GM21529 (cell line): ENCODE measurements at regions not wholly inside any gene's neighbourhood (a gene's known extent, or its start where the extent isn't known, plus 50 kb on each side); places are given as distances from the start of the nearest gene placed in this dataset.
"Not testable (repeated sequence)": the region's sequence is repeated elsewhere in the genome, so short reads cannot be mapped to it uniquely, and the experiment has no call there.

Source experiments
- ATAC-seq: cut with Tn5 transposase; IDR thresholded peaks from one replicate; pipeline ENCODE4 v1.9.1; 2021; ENCODE audit not compliant: unreplicated experiment

DNA sequence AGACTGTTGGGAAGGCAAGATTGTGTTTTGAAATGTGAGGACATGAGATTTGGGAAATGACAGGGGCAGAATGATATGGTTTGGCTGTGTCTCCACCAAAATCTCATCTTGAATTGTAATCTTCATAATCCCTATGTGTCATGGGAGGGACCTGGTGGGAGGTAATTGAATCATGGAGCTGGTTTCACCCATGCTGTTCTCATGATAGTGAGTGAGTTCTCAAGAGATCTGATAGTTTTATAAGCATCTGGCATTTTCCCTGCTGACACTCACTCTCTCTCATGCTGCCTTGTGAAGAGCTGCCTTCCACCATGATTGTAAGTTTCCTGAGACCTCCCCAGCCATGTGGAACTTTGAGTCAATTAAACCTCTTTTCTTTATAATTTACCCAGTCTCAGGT, 406.2 kb downstream of the KIF20B start:
- not testable (repeated sequence) for ATAC-seq

- no peak for ATAC-seq
These were observed 410.3 kb downstream of the KIF20B start for GRCh38 chr10:90111671-90112070.

GRCh38 chr10:90112681-90113080, 411.3 kb downstream of the KIF20B start:
- ATAC-seq = no peak

DNA sequence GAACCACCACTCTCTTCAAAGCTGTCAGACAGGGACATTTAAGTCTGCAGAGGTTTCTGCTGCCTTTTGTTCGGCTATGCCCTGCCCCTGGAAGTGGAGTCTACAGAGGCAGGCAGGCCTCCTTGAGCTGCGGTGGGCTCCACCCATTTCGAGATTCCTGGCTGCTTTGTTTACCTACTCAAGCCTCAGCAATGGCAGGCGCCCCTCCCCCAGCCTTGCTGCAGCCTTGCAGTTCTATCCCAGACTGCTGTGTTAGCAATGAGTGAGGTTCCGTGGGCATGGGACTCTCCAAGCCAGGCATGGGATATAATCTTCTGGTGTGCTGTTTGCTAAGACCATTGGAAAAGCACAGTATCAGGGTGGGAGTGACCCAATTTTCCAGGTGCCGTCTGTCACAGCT, 417.2 kb downstream of the KIF20B start:
- not testable (repeated sequence) for ATAC-seq

GRCh38 chr10:90119631-90120280, 418.4 kb downstream of the KIF20B start:
- not testable (repeated sequence) for ATAC-seq

GRCh38 chr10:90125456-90126255, 424.3 kb downstream of the KIF20B start:
- ATAC-seq = no peak

DNA sequence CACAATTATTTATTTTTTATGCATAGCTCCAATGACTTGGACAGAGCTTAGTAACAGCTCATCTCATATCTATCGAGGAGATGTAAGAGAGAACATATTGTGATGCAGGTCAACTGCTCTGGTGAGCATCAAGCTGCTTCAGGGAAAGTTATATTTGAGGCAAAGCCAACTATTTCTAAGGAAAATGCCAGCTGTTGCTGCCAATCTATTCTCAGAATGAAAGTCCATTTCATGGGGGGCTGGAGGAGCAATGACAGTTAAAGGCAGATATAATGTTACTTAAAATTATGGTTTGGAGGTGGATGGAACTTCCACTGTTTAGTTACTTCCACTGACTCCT, 424.8 kb downstream of the KIF20B start:
- ATAC-seq = no peak

DNA sequence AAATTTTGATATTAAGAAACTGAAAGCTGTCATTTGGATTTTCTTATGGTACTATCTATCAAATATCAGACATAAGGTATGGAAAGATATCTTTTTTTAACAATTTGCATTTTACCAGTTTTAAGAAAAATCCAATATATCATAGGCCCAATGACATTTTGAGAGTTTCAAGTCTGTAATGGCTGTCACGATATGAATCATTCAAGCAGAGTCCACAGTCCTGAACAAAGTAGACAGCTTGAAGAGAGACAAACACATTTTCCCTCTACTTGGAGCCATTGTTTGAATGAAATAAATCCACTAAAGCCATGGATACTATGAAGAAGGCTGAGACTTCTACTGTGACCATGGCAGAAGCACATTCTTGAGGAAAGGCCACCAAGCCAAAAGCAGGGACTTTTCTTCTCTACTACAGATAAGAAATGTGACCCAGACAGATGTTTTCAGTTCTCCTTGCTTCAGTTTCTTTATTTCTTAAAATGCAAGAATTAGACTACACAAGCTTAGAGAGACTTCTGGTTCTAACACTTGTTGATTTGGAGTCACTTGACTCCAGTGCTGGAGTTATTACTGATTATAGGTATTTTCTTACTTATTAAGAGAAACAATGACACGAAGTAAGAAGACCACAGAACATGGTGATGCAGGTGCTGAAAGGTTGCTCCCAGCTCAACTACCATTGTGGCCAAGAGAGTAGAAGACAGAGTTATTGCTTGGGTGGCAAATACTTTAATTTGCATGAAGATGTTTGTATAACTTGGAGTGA, 429.1 kb downstream of the KIF20B start:
- ATAC-seq = peak; percentile 73

DNA sequence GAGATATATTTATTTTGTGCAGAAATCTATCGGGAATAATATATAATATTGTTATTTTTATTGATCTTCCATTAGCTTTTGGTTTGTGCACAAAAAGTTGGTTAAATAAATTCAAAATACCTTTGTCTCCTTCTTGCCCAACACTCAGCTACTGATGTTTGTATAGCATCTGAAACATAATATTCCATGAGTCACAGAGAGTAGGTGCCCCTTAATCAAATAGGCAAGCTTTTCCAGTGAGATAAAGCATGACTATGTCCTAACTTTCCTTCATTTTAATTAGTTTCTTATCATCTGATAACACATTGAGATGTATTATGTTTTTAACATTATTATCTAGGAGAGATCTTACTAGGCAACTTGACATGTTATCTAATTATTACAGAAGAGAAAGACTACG, 432.2 kb downstream of the KIF20B start:
- no peak for ATAC-seq

DNA sequence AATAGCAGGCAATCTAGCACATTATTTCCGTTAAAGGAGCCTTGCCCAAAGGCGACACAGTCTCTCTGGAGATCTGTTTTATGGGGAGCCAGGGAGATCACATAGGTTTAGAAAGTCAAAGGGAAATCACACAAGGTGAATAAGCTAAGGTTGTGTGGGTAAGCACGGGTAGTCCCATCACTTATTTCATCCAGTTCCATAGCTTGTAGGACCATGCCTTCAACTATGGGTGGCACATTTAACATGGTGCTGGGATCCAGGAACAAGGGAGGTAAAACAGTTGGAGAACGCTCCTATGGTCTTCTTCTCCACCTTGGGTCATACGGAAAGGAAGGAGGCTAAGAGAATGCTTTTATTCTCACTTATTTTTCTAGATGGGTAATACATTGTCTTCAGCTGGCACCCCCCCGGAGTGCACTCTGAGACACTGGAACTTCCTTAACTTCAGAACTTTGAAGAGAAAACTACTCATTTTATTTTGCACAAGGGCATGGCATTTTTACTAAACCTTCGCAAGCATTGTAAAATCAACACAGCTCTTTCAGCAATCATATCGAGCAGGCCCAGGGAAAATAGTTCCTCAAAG, 435.4 kb downstream of the KIF20B start:
- ATAC-seq = no peak

DNA sequence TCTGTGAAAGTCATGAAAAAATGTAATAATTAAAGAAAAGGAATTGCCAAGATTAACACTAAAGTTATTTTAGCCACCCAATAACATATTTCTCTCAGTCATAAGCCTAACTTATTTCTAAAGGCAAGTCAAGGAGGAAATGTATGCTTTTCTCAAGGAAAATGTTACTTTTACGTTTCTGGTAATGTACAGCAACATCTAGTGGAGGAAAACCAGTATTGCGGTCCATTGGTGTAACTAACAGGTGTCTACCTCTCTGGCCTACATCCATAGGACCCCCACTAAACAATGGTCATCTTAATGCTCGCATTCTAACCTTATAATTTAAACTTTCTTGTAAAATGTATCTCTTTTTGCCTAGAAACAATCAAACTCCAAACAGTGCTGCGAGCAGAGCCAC, 437.5 kb downstream of the KIF20B start:
- no peak for ATAC-seq

GRCh38 chr10:90141791-90142190, 440.4 kb downstream of the KIF20B start:
- no peak for ATAC-seq

- ATAC-seq = no peak
These were observed 442.5 kb downstream of the KIF20B start for GRCh38 chr10:90143937-90144336.

GRCh38 chr10:90148116-90148855, 446.9 kb downstream of the KIF20B start:
- ATAC-seq = no peak

DNA sequence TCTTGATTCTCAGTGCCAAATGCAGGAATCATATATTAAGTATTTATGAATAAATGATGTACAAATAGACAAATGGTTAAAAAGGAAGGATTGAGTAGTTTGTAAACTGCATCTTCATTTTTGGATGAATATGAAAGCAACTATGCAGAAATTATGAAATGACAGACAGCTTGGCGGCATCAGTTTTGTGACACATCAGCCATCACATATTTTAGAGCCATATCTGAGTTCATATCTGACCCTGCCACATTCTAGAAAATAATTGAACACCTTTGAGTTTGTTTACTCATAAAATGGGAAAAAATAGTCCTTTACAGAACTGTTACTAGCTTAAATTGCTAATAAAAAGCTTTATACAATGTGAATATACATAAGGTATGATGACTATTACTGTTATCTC, 448.2 kb downstream of the KIF20B start:
- ATAC-seq = no peak

GRCh38 chr10:90162271-90162853, 461.0 kb downstream of the KIF20B start:
- no peak for ATAC-seq

- ATAC-seq = peak; percentile 72
These were observed 466.0 kb downstream of the KIF20B start for GRCh38 chr10:90167174-90168064.

DNA sequence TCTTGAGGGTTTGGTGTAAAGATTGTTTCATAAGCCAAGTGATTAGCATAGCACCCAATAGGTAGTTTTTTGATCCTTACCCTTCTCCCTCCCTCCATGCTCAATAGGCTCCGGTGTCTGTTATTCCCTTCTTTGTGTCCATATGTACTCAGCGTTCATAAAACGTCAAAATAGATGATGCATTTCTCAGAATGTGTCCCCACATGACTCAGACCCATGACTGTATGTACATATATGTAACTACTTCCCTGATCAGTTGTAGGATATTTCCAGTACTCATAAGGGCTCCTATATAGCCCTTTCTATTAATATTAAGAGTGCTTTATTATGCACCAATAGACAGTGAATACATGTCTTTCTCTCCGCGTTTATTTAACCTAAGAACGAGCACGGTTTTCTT, 466.9 kb downstream of the KIF20B start:
- no peak for ATAC-seq

DNA sequence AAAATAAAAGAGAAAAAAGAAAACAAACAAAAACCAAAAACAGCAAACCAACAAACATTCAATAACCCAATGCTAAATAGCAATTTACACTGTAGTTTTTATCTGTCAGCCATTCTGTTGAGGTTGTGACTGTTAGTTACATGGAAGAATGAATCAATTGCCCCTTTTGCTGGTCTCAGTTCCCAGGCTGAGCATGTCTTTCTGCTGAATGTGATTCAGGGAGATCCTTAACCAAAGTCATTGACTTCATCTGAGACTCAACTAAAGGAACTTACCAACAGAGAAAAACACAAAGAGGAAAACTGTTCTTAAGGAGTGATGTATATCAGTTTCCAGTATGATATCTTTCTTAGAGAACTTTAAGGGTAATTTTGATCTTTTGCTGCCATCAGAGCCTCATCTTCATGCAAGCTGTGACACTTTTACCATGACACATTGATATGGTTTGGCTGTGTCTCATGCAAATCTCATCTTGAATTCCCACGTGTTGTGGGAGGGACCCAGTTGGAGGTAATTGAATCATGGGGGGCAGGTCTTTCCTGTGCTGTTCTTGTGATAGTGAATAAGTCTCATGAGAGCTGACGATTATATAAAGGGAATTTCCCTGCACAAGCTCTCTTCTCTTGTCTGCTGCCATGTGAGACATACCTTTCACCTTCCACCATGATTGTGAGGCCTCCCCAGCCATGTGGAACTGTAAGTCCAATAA, 469.8 kb downstream of the KIF20B start:
- ATAC-seq = no peak
